ENCODE measurements at regions not wholly inside any gene's neighbourhood (a gene's known extent, or its start where the extent isn't known, plus 50 kb on each side); places are given as distances from the start of the nearest gene placed in this dataset.

- Histone ChIP-seq H3K36me3 (replicated peaks in 1 of 2; ENCODE audit: control insufficient read depth in 1 of 2, insufficient read depth in 2 of 2, low read length in 1 of 2) (no peaks in the 10 kb centered on the region), H3K9me3 (no peaks in the 10 kb centered on the region), H3K27ac (ENCODE audit: low read depth in 2 of 2, low read length in 1 of 2) (no peak overlapping the region), H3K79me2 (ENCODE audit: insufficient read depth) (no peaks in the 10 kb centered on the region), H3K4me1 (ENCODE audit: control insufficient read depth in 1 of 2, insufficient read depth in 2 of 2, low read depth in 1 of 2, low read length in 1 of 2) (no peaks in the 10 kb centered on the region), H3K4me2 (no peak overlapping the region), H3K9ac (no peak overlapping the region), H4K20me1 (ENCODE audit: insufficient read depth) (no peaks in the 10 kb centered on the region), H2AFZ (ENCODE audit: low read depth) (no peak overlapping the region), H3F3A (replicated peaks; ENCODE audit: insufficient read depth) (no peaks in the 10 kb centered on the region), H3K27me3 (ENCODE audit: insufficient read depth) (peaks cover 9% of the 10 kb centered on the region; the same call in 1 of the 2 replicates), H3K9me2 (no peaks in the 10 kb centered on the region), H3K4me3 (ENCODE audit: low read depth in 2 of 2, low read length in 1 of 2) (no peak overlapping the region)
- WGBS (ENCODE audit: low lambda C conversion rate): 31% methylated on average over 3 of the region's 3 CpGs
- no peak for TF ChIP-seq GABPA (IDR thresholded peaks at IDR 0.05; ENCODE audit: low read depth)
- ChIA-PET POLR2A (no interaction called here), CTCF (no interaction called here)
- DNase-seq: no peak
These were observed 68.7 kb upstream of the PTCSC3 start for GRCh38 chr14:36245223-36245622.

GRCh38 chr14:36243183-36243582, 66.7 kb upstream of the PTCSC3 start:
- no peak overlapping the region for H3K9ac ChIP-seq
- no peaks in the 10 kb centered on the region for H3F3A ChIP-seq (replicated peaks; ENCODE audit: insufficient read depth)
- no peak overlapping the region for H3K4me2 ChIP-seq
- H3K79me2 ChIP-seq (ENCODE audit: insufficient read depth): no peaks in the 10 kb centered on the region
- H3K27ac ChIP-seq (ENCODE audit: low read depth in 2 of 2, low read length in 1 of 2): no peak overlapping the region
- H4K20me1 ChIP-seq (ENCODE audit: insufficient read depth): no peaks in the 10 kb centered on the region
- H3K9me3 ChIP-seq: no peaks in the 10 kb centered on the region
- no peaks in the 10 kb centered on the region for H3K36me3 ChIP-seq (replicated peaks in 1 of 2; ENCODE audit: control insufficient read depth in 1 of 2, insufficient read depth in 2 of 2, low read length in 1 of 2)
- no peak overlapping the region for H3K4me3 ChIP-seq (ENCODE audit: low read depth in 2 of 2, low read length in 1 of 2)
- DNase-seq: no peak
- H3K9me2 ChIP-seq: no peaks in the 10 kb centered on the region
- H3K27me3 ChIP-seq (ENCODE audit: insufficient read depth): peaks cover 9% of the 10 kb centered on the region; the same call in 1 of the 2 replicates
- TF ChIP-seq POLR2AphosphoS5 (IDR thresholded peaks at IDR 0.05; ENCODE audit: low read depth, low read length) (no peak), JUND (IDR thresholded peaks at IDR 0.05) (no peak), CHD2 (IDR thresholded peaks at IDR 0.05; ENCODE audit: low read length, partially characterized antibody) (no peak), SMC3 (IDR thresholded peaks at IDR 0.05; ENCODE audit: low read depth, low read length) (no peak), NRF1 (IDR thresholded peaks at IDR 0.05; ENCODE audit: low read depth, low read length) (no peak), TCF12 (IDR thresholded peaks at IDR 0.05) (no peak), MAX (IDR thresholded peaks at IDR 0.05; ENCODE audit: low read depth) (no peak), RCOR1 (IDR thresholded peaks at IDR 0.05; ENCODE audit: low read length) (no peak), FOXM1 (IDR thresholded peaks at IDR 0.05; ENCODE audit: low read depth) (no peak), RXRA (IDR thresholded peaks at IDR 0.05; ENCODE audit: borderline replicate concordance, low read depth) (no peak), YY1 (IDR thresholded peaks at IDR 0.05; ENCODE audit: low read depth) (no peak), GABPA (IDR thresholded peaks at IDR 0.05; ENCODE audit: low read depth) (no peak)
- TF ChIP-seq, protein P1, sequence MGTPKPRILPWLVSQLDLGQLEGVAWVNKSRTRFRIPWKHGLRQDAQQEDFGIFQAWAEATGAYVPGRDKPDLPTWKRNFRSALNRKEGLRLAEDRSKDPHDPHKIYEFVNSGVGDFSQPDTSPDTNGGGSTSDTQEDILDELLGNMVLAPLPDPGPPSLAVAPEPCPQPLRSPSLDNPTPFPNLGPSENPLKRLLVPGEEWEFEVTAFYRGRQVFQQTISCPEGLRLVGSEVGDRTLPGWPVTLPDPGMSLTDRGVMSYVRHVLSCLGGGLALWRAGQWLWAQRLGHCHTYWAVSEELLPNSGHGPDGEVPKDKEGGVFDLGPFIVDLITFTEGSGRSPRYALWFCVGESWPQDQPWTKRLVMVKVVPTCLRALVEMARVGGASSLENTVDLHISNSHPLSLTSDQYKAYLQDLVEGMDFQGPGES (IDR thresholded peaks at IDR 0.05; ENCODE audit: low read depth, low read length): no peak
- TF ChIP-seq, protein P2, sequence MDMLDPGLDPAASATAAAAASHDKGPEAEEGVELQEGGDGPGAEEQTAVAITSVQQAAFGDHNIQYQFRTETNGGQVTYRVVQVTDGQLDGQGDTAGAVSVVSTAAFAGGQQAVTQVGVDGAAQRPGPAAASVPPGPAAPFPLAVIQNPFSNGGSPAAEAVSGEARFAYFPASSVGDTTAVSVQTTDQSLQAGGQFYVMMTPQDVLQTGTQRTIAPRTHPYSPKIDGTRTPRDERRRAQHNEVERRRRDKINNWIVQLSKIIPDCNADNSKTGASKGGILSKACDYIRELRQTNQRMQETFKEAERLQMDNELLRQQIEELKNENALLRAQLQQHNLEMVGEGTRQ (IDR thresholded peaks at IDR 0.05; ENCODE audit: borderline replicate concordance, low read depth, low read length): no peak
- ChIA-PET CTCF (no interaction called here), POLR2A (no interaction called here)
- H3K4me1 ChIP-seq (ENCODE audit: control insufficient read depth in 1 of 2, insufficient read depth in 2 of 2, low read depth in 1 of 2, low read length in 1 of 2): no peaks in the 10 kb centered on the region
- 0% methylated on average over 1 of the region's 1 CpG for WGBS (ENCODE audit: low lambda C conversion rate)
- no peak overlapping the region for H2AFZ ChIP-seq (ENCODE audit: low read depth)
